Glutamatergic neuron (in vitro differentiated cells): ENCODE measurements at regions not wholly inside any gene's neighbourhood (a gene's known extent, or its start where the extent isn't known, plus 50 kb on each side); places are given as distances from the start of the nearest gene placed in this dataset.

Experiments used
- DNase-seq: peaks from one replicate; pipeline ENCODE4 v3.0.0; 2022
- H3K27ac Mint-ChIP-seq: one replicate; pipeline ENCODE4 v1.8.0; 2020; ENCODE audit warnings: mild to moderate bottlenecking, mixed read lengths, inconsistent platforms; ENCODE audit not compliant: unreplicated experiment
- H3K27me3 Mint-ChIP-seq: one replicate; pipeline ENCODE4 v1.8.0; 2020; ENCODE audit warnings: mild to moderate bottlenecking, moderate library complexity, mixed read lengths, inconsistent platforms; ENCODE audit not compliant: unreplicated experiment
- H3K36me3 Mint-ChIP-seq: one replicate; pipeline ENCODE4 v1.8.0; 2020; ENCODE audit warnings: mild to moderate bottlenecking, mixed read lengths, inconsistent platforms; ENCODE audit not compliant: unreplicated experiment
- H3K4me1 Mint-ChIP-seq: one replicate; pipeline ENCODE4 v1.8.0; 2020; ENCODE audit warnings: mild to moderate bottlenecking, low read depth, mixed read lengths, inconsistent platforms; ENCODE audit not compliant: unreplicated experiment
- H3K4me3 Mint-ChIP-seq: one replicate; pipeline ENCODE4 v1.8.0; 2020; ENCODE audit warnings: mild to moderate bottlenecking, mixed read lengths, inconsistent platforms; ENCODE audit not compliant: unreplicated experiment
- H3K9me3 Mint-ChIP-seq: one replicate; pipeline ENCODE4 v1.8.0; 2020; ENCODE audit warnings: mild to moderate bottlenecking, moderate library complexity, mixed read lengths, inconsistent platforms; ENCODE audit not compliant: unreplicated experiment
- TF ChIP-seq, protein P1 (sequence below): fragments of 200-600 bp; sonication (generic); IDR thresholded peaks from one replicate; pipeline ENCODE4 v1.5.0; 2021; ENCODE audit not compliant: partially characterized antibody, unreplicated experiment

- TF ChIP-seq, protein P1, sequence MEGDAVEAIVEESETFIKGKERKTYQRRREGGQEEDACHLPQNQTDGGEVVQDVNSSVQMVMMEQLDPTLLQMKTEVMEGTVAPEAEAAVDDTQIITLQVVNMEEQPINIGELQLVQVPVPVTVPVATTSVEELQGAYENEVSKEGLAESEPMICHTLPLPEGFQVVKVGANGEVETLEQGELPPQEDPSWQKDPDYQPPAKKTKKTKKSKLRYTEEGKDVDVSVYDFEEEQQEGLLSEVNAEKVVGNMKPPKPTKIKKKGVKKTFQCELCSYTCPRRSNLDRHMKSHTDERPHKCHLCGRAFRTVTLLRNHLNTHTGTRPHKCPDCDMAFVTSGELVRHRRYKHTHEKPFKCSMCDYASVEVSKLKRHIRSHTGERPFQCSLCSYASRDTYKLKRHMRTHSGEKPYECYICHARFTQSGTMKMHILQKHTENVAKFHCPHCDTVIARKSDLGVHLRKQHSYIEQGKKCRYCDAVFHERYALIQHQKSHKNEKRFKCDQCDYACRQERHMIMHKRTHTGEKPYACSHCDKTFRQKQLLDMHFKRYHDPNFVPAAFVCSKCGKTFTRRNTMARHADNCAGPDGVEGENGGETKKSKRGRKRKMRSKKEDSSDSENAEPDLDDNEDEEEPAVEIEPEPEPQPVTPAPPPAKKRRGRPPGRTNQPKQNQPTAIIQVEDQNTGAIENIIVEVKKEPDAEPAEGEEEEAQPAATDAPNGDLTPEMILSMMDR: no peak
- Mint-ChIP-seq H3K4me3 (no peak overlapping the region), H3K4me1 (no peaks in the 10 kb centered on the region), H3K36me3 (peaks cover 32% of the 10 kb centered on the region), H3K27me3 (no peaks in the 10 kb centered on the region), H3K27ac (no peak overlapping the region), H3K9me3 (peaks cover 5% of the 10 kb centered on the region)
- no peak for DNase-seq
Observed at GRCh38 chr5:110224050-110224449, 502.4 kb downstream of the TMEM232 start.

- TF ChIP-seq, protein P1: no peak
- no peak overlapping the region for H3K4me3 Mint-ChIP-seq
- H3K27ac Mint-ChIP-seq: no peak overlapping the region
- no peak for DNase-seq
- H3K9me3 Mint-ChIP-seq: peaks cover 2% of the 10 kb centered on the region
- peaks cover 24% of the 10 kb centered on the region for H3K36me3 Mint-ChIP-seq
- no peaks in the 10 kb centered on the region for H3K4me1 Mint-ChIP-seq
- H3K27me3 Mint-ChIP-seq: no peaks in the 10 kb centered on the region
Observed at GRCh38 chr5:110225949-110226348, 500.5 kb downstream of the TMEM232 start.

DNA sequence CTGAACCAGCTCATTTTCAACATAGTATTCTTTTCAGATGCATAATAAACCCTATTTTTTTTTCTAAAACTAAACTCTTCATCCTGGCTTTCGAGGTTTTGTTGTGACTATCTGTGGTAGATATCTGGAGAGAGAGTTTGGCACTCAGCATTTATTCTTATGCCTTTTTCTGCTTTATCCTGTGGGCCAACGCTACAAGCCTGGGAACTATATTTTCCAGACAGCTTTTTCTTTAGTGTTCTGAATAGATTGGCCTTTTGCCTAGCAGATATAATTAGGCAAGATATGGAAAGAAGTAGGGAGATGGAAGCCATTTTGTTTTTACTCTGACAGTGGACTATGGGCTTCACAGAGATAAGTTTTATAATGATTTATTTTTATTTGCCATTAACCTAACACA lies 486.7 kb downstream of the TMEM232 start:
- Mint-ChIP-seq H3K4me1 (no peaks in the 10 kb centered on the region), H3K4me3 (no peak overlapping the region), H3K27ac (no peak overlapping the region), H3K36me3 (no peaks in the 10 kb centered on the region), H3K9me3 (no peaks in the 10 kb centered on the region), H3K27me3 (no peaks in the 10 kb centered on the region)
- TF ChIP-seq, protein P1: no peak
- no peak for DNase-seq

GRCh38 chr5:110242950-110243349 lies 483.5 kb downstream of the TMEM232 start:
- no peaks in the 10 kb centered on the region for H3K27me3 Mint-ChIP-seq
- no peaks in the 10 kb centered on the region for H3K9me3 Mint-ChIP-seq
- H3K4me1 Mint-ChIP-seq: no peaks in the 10 kb centered on the region

DNA sequence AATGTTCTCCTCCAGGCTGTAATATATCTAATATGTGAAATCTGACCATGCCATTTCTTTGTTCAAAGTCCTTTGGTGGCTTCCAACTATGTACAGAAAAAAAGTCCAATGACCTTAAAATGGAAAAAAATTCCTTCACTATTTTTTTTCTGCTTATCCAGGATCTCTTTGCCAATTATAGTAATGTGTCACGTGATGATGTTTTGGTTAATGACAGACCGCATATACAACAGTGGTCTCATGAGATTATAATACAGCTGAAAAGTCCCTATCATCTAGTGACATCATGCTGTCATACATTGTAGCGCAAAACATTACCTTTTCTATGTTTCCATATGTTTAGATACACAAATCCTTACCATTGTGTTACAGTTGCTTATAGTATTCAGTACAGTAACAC lies 477.6 kb downstream of the TMEM232 start:
- no peaks in the 10 kb centered on the region for H3K4me1 Mint-ChIP-seq
- H3K36me3 Mint-ChIP-seq: no peaks in the 10 kb centered on the region
- H3K4me3 Mint-ChIP-seq: no peak overlapping the region
- no peak for DNase-seq
- no peaks in the 10 kb centered on the region for H3K9me3 Mint-ChIP-seq
- H3K27ac Mint-ChIP-seq: no peak overlapping the region
- TF ChIP-seq, protein P1: no peak
- H3K27me3 Mint-ChIP-seq: no peaks in the 10 kb centered on the region

More at GRCh38 chr5:110242950-110243349, 483.5 kb downstream of the TMEM232 start:
- no peak for DNase-seq
- Mint-ChIP-seq H3K36me3 (no peaks in the 10 kb centered on the region), H3K4me3 (no peak overlapping the region), H3K27ac (no peak overlapping the region)
- TF ChIP-seq, protein P1: no peak
